Lower leg skin (tissue), 3 donors: ENCODE measurements at regions not wholly inside any gene's neighbourhood (a gene's known extent, or its start where the extent isn't known, plus 50 kb on each side); places are given as distances from the start of the nearest gene placed in this dataset.

Source experiments
- CTCF ChIP-seq, 3 donors: fragments of 450-650 bp; IDR thresholded peaks; one replicate each; pipeline ENCODE4 v1.5.1; 2016; ENCODE audit warnings: antibody characterized with exemption in 3 of 3, mild to moderate bottlenecking in 3 of 3, moderate library complexity in 2 of 3
- POLR2A ChIP-seq, 2 donors: fragments of 450-650 bp; IDR thresholded peaks; one replicate each; pipeline ENCODE4 v1.6.1; 2016 to 2017; ENCODE audit warnings: antibody characterized with exemption in 2 of 2, mild to moderate bottlenecking in 1 of 2, moderate library complexity in 1 of 2

- no peak for TF ChIP-seq CTCF (IDR thresholded peaks at IDR 0.05)
- TF ChIP-seq POLR2A (IDR thresholded peaks at IDR 0.05), result no peak
Measured at GRCh38 chr12:111188436-111188835, 180.5 kb downstream of the PHETA1 start.
